HEK293 (cell line): ENCODE measurements at regions not wholly inside any gene's neighbourhood (a gene's known extent, or its start where the extent isn't known, plus 50 kb on each side); places are given as distances from the start of the nearest gene placed in this dataset.

Experiments
- HOXA7 ChIP-seq: sonication (generic); formaldehyde crosslinking; IDR thresholded peaks from 2 replicates; pipeline ENCODE4 v1.8.1; 2022; ENCODE audit warnings: missing genetic modification reagents, borderline replicate concordance
- OVOL3 ChIP-seq: fragments of 450-650 bp; formaldehyde crosslinking; IDR thresholded peaks from 2 replicates; pipeline ENCODE4 v1.5.1; 2016; ENCODE audit warnings: missing biosample characterization, missing genetic modification characterization
- ZFP3 ChIP-seq: fragments of 450-650 bp; formaldehyde crosslinking; IDR thresholded peaks from 2 replicates; pipeline ENCODE4 v1.5.1; 2016; ENCODE audit warnings: low read depth, missing biosample characterization, missing genetic modification characterization
- ZNF10 ChIP-seq: fragments of 450-650 bp; formaldehyde crosslinking; IDR thresholded peaks from 2 replicates; pipeline ENCODE4 v1.5.1; 2017; ENCODE audit warnings: missing biosample characterization, missing genetic modification characterization
- ZNF138 ChIP-seq: fragments of 450-650 bp; formaldehyde crosslinking; IDR thresholded peaks from 2 replicates; pipeline ENCODE4 v1.5.1; 2016; ENCODE audit warnings: missing biosample characterization, missing genetic modification characterization, borderline replicate concordance
- ZNF175 ChIP-seq: fragments of 450-650 bp; formaldehyde crosslinking; IDR thresholded peaks from 2 replicates; pipeline ENCODE4 v1.5.1; 2016; ENCODE audit warnings: missing biosample characterization, missing genetic modification characterization
- ZNF202 ChIP-seq: fragments of 450-650 bp; formaldehyde crosslinking; IDR thresholded peaks from 2 replicates; pipeline ENCODE4 v1.5.1; 2016; ENCODE audit warnings: missing biosample characterization, missing genetic modification characterization, borderline replicate concordance
- ZNF24 ChIP-seq: fragments of 450-650 bp; formaldehyde crosslinking; IDR thresholded peaks from 2 replicates; pipeline ENCODE4 v1.5.1; 2016; ENCODE audit warnings: missing biosample characterization, missing genetic modification characterization
- ZNF335 ChIP-seq: fragments of 450-650 bp; formaldehyde crosslinking; conservative IDR thresholded peaks from 2 replicates; pipeline ENCODE4 v1.5.1; 2016; ENCODE audit warnings: missing biosample characterization, missing genetic modification characterization
- ZNF473 ChIP-seq: fragments of 450-650 bp; formaldehyde crosslinking; IDR thresholded peaks from 2 replicates; pipeline ENCODE4 v1.5.1; 2017; ENCODE audit warnings: missing biosample characterization, missing genetic modification characterization
- TF ChIP-seq, protein P1 (sequence below): sonication (generic); formaldehyde crosslinking; IDR thresholded peaks from 2 replicates; pipeline ENCODE4 v1.8.1; 2022; ENCODE audit warnings: mild to moderate bottlenecking, moderate library complexity, missing genetic modification reagents
- TF ChIP-seq, protein P2 (sequence below): fragments of 450-650 bp; formaldehyde crosslinking; IDR thresholded peaks from 2 replicates; pipeline ENCODE4 v1.5.1; 2016; ENCODE audit warnings: missing biosample characterization, missing genetic modification characterization
- TF ChIP-seq, protein P3 (sequence below): fragments of 450-650 bp; IDR thresholded peaks from 2 replicates; pipeline ENCODE4 v1.5.1; 2018; ENCODE audit warnings: missing biosample characterization, missing genetic modification characterization
- TF ChIP-seq, protein P4 (sequence below): fragments of 450-650 bp; formaldehyde crosslinking; IDR thresholded peaks from 2 replicates; pipeline ENCODE4 v1.5.1; 2016; ENCODE audit warnings: missing biosample characterization, missing genetic modification characterization, low read depth

DNA sequence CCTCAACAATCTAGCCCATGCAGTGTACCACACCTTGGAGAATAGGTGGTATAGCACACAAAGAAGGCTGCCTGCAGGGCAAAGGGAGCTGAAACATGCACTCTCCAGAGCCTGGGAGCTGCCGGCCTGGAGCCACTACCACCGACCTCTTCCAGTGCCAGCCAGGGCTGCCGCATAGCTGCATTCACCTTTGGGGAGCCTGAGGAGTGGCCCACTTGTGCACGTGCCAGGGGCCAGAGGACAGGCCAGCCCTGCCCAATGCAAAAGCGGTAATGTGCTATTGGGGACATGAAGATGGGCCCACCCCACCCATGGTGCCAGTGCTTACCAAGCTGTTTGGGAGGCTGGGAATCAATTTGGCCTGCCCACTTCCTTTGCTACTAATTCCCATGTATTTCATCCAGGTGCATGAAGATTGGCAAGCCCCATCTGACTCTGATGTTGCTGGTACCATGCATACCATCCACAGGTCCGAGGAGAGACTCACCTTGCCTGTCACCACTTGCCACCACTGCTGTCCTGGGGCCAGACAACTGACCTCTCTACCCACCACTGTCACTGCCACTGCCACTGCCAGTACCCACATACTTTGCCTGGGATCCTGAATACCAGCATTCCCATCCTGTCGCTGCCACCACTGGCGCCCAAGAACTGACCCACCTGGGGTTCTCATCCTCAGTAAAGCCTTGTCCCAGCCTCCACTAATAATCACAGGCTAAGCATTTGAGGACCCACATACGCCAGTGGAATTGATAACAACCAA, 506.9 kb downstream of the MAGEB5 start:
- TF ChIP-seq, protein P1, sequence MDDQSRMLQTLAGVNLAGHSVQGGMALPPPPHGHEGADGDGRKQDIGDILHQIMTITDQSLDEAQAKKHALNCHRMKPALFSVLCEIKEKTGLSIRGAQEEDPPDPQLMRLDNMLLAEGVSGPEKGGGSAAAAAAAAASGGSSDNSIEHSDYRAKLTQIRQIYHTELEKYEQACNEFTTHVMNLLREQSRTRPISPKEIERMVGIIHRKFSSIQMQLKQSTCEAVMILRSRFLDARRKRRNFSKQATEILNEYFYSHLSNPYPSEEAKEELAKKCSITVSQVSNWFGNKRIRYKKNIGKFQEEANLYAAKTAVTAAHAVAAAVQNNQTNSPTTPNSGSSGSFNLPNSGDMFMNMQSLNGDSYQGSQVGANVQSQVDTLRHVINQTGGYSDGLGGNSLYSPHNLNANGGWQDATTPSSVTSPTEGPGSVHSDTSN (CRISPR knock-in tag), result no peak
- no peak for TF ChIP-seq ZNF202 (tag by site-specific recombination)
- TF ChIP-seq, protein P2, sequence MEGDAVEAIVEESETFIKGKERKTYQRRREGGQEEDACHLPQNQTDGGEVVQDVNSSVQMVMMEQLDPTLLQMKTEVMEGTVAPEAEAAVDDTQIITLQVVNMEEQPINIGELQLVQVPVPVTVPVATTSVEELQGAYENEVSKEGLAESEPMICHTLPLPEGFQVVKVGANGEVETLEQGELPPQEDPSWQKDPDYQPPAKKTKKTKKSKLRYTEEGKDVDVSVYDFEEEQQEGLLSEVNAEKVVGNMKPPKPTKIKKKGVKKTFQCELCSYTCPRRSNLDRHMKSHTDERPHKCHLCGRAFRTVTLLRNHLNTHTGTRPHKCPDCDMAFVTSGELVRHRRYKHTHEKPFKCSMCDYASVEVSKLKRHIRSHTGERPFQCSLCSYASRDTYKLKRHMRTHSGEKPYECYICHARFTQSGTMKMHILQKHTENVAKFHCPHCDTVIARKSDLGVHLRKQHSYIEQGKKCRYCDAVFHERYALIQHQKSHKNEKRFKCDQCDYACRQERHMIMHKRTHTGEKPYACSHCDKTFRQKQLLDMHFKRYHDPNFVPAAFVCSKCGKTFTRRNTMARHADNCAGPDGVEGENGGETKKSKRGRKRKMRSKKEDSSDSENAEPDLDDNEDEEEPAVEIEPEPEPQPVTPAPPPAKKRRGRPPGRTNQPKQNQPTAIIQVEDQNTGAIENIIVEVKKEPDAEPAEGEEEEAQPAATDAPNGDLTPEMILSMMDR (tag by site-specific recombination), result no peak
- TF ChIP-seq ZNF10 (tag by site-specific recombination), result no peak
- no peak for TF ChIP-seq ZNF24 (tag by site-specific recombination)
- TF ChIP-seq ZNF175 (tag by site-specific recombination), result no peak
- TF ChIP-seq OVOL3 (tag by site-specific recombination), result no peak
- TF ChIP-seq ZNF138 (tag by site-specific recombination), result no peak
- TF ChIP-seq ZNF473 (tag by site-specific recombination), result no peak
- TF ChIP-seq ZNF335 (tag by site-specific recombination), result no peak
- TF ChIP-seq, protein P3, sequence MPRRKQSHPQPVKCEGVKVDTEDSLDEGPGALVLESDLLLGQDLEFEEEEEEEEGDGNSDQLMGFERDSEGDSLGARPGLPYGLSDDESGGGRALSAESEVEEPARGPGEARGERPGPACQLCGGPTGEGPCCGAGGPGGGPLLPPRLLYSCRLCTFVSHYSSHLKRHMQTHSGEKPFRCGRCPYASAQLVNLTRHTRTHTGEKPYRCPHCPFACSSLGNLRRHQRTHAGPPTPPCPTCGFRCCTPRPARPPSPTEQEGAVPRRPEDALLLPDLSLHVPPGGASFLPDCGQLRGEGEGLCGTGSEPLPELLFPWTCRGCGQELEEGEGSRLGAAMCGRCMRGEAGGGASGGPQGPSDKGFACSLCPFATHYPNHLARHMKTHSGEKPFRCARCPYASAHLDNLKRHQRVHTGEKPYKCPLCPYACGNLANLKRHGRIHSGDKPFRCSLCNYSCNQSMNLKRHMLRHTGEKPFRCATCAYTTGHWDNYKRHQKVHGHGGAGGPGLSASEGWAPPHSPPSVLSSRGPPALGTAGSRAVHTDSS, result no peak
- TF ChIP-seq ZFP3 (tag by site-specific recombination), result no peak
- no peak for TF ChIP-seq HOXA7 (CRISPR knock-in tag)
- TF ChIP-seq, protein P4, sequence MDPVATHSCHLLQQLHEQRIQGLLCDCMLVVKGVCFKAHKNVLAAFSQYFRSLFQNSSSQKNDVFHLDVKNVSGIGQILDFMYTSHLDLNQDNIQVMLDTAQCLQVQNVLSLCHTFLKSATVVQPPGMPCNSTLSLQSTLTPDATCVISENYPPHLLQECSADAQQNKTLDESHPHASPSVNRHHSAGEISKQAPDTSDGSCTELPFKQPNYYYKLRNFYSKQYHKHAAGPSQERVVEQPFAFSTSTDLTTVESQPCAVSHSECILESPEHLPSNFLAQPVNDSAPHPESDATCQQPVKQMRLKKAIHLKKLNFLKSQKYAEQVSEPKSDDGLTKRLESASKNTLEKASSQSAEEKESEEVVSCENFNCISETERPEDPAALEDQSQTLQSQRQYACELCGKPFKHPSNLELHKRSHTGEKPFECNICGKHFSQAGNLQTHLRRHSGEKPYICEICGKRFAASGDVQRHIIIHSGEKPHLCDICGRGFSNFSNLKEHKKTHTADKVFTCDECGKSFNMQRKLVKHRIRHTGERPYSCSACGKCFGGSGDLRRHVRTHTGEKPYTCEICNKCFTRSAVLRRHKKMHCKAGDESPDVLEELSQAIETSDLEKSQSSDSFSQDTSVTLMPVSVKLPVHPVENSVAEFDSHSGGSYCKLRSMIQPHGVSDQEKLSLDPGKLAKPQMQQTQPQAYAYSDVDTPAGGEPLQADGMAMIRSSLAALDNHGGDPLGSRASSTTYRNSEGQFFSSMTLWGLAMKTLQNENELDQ (tag by site-specific recombination), result no peak
